SK-N-SH (cell line): ENCODE measurements at regions not wholly inside any gene's neighbourhood (a gene's known extent, or its start where the extent isn't known, plus 50 kb on each side); places are given as distances from the start of the nearest gene placed in this dataset.

Experiments used
- CTCF ChIA-PET: fragments of 300-600, 350-600 bp; formaldehyde crosslinking; extraction: SDS; loops from one replicate; lab custom pipeline; 2021; lab: Yijun Ruan, JAX
- POLR2A ChIA-PET: fragments of 350-600 bp; sonication (Branson Sonifier 250); formaldehyde crosslinking; extraction: SDS; loops from one replicate; lab custom pipeline; 2020; ENCODE audit warnings: antibody characterized with exemption, inconsistent platforms; lab: Yijun Ruan, JAX
- DNase-seq: peaks from one replicate; pipeline ENCODE4 v3.0.0; 2012
- H2AFZ ChIP-seq: fragments of 200-600 bp; sonication (generic); 2 replicates; pipeline ENCODE4 v1.8.1; 2016; ENCODE audit warnings: antibody characterized with exemption, mild to moderate bottlenecking, low read depth
- H3F3A ChIP-seq: fragments of 200-600 bp; sonication (generic); replicated peaks from 2 replicates; pipeline ENCODE3; 2016; ENCODE audit warnings: antibody characterized with exemption, mild to moderate bottlenecking; ENCODE audit not compliant: insufficient read depth
- H3K27ac ChIP-seq, 2 experiments: fragments of 200-500 bp in 1 of 2; fragments of 200-600 bp in 1 of 2; sonication (Bioruptor generic) in 1 of 2; sonication (generic), shearing (Covaris generic) in 1 of 2; 2 replicates each; pipeline versions ENCODE4 v1.5.1 to v1.6.1; 2014 to 2016; ENCODE audit warnings: low read depth in 2 of 2, inconsistent platforms in 1 of 2, low read length in 1 of 2, mild to moderate bottlenecking in 1 of 2, mixed read lengths in 1 of 2
- H3K27me3 ChIP-seq: fragments of 200-600 bp; sonication (generic), shearing (Covaris generic); 2 replicates; pipeline ENCODE4 v1.6.1; 2016; ENCODE audit warnings: mixed run types; ENCODE audit not compliant: insufficient read depth
- H3K36me3 ChIP-seq, 2 experiments: fragments of 200-500 bp in 1 of 2; fragments of 200-600 bp in 1 of 2; sonication (Bioruptor generic) in 1 of 2; sonication (generic) in 1 of 2; replicated peaks in 1 of 2; 2 replicates each; pipeline versions ENCODE3 to v1.5.1; 2014 to 2016; ENCODE audit warnings: low read length in 1 of 2, mild to moderate bottlenecking in 1 of 2; ENCODE audit not compliant: insufficient read depth in 2 of 2, control insufficient read depth in 1 of 2
- H3K4me1 ChIP-seq, 2 experiments: fragments of 200-500 bp in 1 of 2; fragments of 200-600 bp in 1 of 2; sonication (Bioruptor generic) in 1 of 2; sonication (generic), shearing (Covaris generic) in 1 of 2; 2 replicates each; pipeline versions ENCODE4 v1.5.1 to v1.6.1; 2014 to 2016; ENCODE audit warnings: low read depth in 1 of 2, low read length in 1 of 2, mixed run types in 1 of 2; ENCODE audit not compliant: insufficient read depth in 2 of 2, control insufficient read depth in 1 of 2
- H3K4me2 ChIP-seq: fragments of 200-600 bp; sonication (generic), shearing (Covaris generic); 2 replicates; pipeline ENCODE4 v1.6.1; 2017; ENCODE audit warnings: mixed run types
- H3K4me3 ChIP-seq, 2 experiments: fragments of 200-500 bp in 1 of 2; fragments of 200-600 bp in 1 of 2; sonication (Bioruptor generic) in 1 of 2; sonication (generic), shearing (Covaris generic) in 1 of 2; 2 replicates each; pipeline versions ENCODE4 v1.5.1 to v1.8.1; 2014 to 2016; ENCODE audit warnings: low read depth in 2 of 2, inconsistent platforms in 1 of 2, low read length in 1 of 2, mild to moderate bottlenecking in 1 of 2, mixed read lengths in 1 of 2, moderate library complexity in 1 of 2
- H3K79me2 ChIP-seq: fragments of 200-600 bp; sonication (generic); 2 replicates; pipeline ENCODE4 v1.8.1; 2017; ENCODE audit warnings: mild to moderate bottlenecking; ENCODE audit not compliant: insufficient read depth
- H3K9ac ChIP-seq: fragments of 200-600 bp; sonication (generic); 2 replicates; pipeline ENCODE4 v1.6.1; 2017; ENCODE audit warnings: mixed run types
- H3K9me2 ChIP-seq: fragments of 200-600 bp; sonication (generic); 2 replicates; pipeline ENCODE4 v1.6.1; 2017; ENCODE audit warnings: mixed run types
- H3K9me3 ChIP-seq: fragments of 200-600 bp; sonication (generic); 2 replicates; pipeline ENCODE4 v1.6.1; 2017; ENCODE audit warnings: mixed run types, mild to moderate bottlenecking, moderate library complexity
- H4K20me1 ChIP-seq: fragments of 200-600 bp; sonication (generic); 2 replicates; pipeline ENCODE4 v1.6.1; 2017; ENCODE audit warnings: mild to moderate bottlenecking, mixed run types; ENCODE audit not compliant: insufficient read depth
- CHD2 ChIP-seq: fragments of 150-350 bp; IDR thresholded peaks from 2 replicates; pipeline ENCODE4 v1.6.1; 2018; ENCODE audit warnings: low read length; ENCODE audit not compliant: partially characterized antibody
- ELF1 ChIP-seq: IDR thresholded peaks from 2 replicates; pipeline ENCODE4 v1.4.0; 2012
- EZH2phosphoT487 ChIP-seq: fragments of 200-600 bp; sonication (generic); IDR thresholded peaks from 2 replicates; pipeline ENCODE4 v1.6.1; 2017; ENCODE audit warnings: low read depth, mixed run types, mild to moderate bottlenecking, antibody characterized with exemption, moderate library complexity, borderline replicate concordance
- FOSL2 ChIP-seq: IDR thresholded peaks from 2 replicates; pipeline ENCODE4 v1.4.0; 2012; ENCODE audit warnings: low read depth, mild to moderate bottlenecking, moderate library complexity, borderline replicate concordance
- FOXM1 ChIP-seq: IDR thresholded peaks from 2 replicates; pipeline ENCODE4 v1.4.0; 2012; ENCODE audit warnings: low read depth, mild to moderate bottlenecking
- GABPA ChIP-seq: IDR thresholded peaks from 2 replicates; pipeline ENCODE4 v1.4.0; 2012; ENCODE audit warnings: low read depth, mild to moderate bottlenecking
- NFIC ChIP-seq: IDR thresholded peaks from 2 replicates; pipeline ENCODE4 v1.4.0; 2012; ENCODE audit warnings: borderline replicate concordance
- POLR2AphosphoS5 ChIP-seq: IDR thresholded peaks from 2 replicates; pipeline ENCODE4 v1.6.1; 2012; ENCODE audit warnings: low read depth, low read length
- RAD21 ChIP-seq: IDR thresholded peaks from 2 replicates; pipeline ENCODE4 v1.6.1; 2012; ENCODE audit warnings: mild to moderate bottlenecking, low read length
- RXRA ChIP-seq: IDR thresholded peaks from 2 replicates; pipeline ENCODE4 v1.4.0; 2012; ENCODE audit warnings: low read depth, mild to moderate bottlenecking, borderline replicate concordance
- SIN3A ChIP-seq: IDR thresholded peaks from 2 replicates; pipeline ENCODE4 v1.6.1; 2012; ENCODE audit warnings: low read depth, mild to moderate bottlenecking, low read length, moderate library complexity, borderline replicate concordance
- SMC3 ChIP-seq: IDR thresholded peaks from 2 replicates; pipeline ENCODE4 v1.6.1; 2012; ENCODE audit warnings: low read depth, low read length, improper control_type of control experiment
- YY1 ChIP-seq: IDR thresholded peaks from 2 replicates; pipeline ENCODE4 v1.4.0; 2012; ENCODE audit warnings: low read depth, mild to moderate bottlenecking
- WGBS: methylation state at CpG from one replicate; pipeline ENCODE4 v1.1.6; 2017; ENCODE audit warnings: low lambda C conversion rate; 5-methylcytosine and 5-hydroxymethylcytosine counted together
- TF ChIP-seq, protein P1 (sequence below): IDR thresholded peaks from 2 replicates; pipeline ENCODE4 v1.4.0; 2012; ENCODE audit warnings: low read depth, borderline replicate concordance
- TF ChIP-seq, protein P2 (sequence below): fragments of 200-600 bp; sonication (generic); IDR thresholded peaks from 2 replicates; pipeline ENCODE4 v1.6.1; 2017; ENCODE audit warnings: antibody characterized with exemption, mild to moderate bottlenecking, moderate library complexity
- TF ChIP-seq, protein P3 (sequence below): IDR thresholded peaks from 2 replicates; pipeline ENCODE4 v1.4.0; 2012; ENCODE audit warnings: low read depth
- TF ChIP-seq, protein P4 (sequence below): fragments of 150-350 bp; IDR thresholded peaks from 2 replicates; pipeline ENCODE4 v1.6.1; 2017; ENCODE audit warnings: antibody characterized with exemption, low read length, low read depth, borderline replicate concordance
- TF ChIP-seq, protein P5 (sequence below): IDR thresholded peaks from 2 replicates; pipeline ENCODE4 v1.4.0; 2012; ENCODE audit warnings: low read depth, borderline replicate concordance

DNA sequence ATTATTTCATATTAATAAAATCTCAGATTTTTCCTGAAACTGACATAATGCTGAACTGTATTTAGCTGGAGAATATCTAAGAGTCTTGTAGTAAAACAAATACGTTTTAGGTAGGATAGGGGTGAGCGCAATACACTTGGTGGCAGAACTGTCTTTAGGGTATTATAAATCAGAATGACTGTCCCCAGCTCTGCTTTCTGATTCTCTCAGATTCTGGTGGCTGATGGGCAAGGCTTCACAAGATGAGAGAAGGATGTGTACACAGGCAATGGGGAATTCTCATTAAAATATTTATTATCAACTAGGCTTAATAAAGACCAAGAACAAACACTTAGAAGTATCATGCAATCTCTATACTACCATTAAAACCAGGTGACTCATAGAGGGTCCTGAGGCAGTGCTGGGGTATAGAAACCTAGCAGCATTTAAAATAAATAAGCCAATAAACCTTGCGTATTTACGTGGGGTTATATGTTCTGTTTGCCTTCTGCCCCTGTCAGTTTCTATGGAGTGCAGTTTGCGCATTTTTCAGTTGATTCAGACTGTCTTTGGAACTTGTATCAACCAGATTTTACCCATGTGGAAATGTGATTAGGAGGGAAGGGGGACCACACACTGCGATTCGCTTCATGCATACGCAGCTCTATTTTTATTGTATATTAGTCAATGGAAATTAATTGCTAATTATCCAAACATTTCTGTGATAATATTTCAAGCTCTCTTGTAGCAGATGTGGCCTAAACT lies 1150.7 kb upstream of the WWC1 start:
- POLR2A ChIA-PET, result no interaction called here
- Histone ChIP-seq H3K9ac (no peak overlapping the region), H2AFZ (no peak overlapping the region), H4K20me1 (no peaks in the 10 kb centered on the region), H3K4me2 (no peak overlapping the region), H3K79me2 (no peaks in the 10 kb centered on the region), H3K4me3 (no peak overlapping the region), H3K36me3 (no peaks in the 10 kb centered on the region), H3F3A (no peaks in the 10 kb centered on the region), H3K27ac (no peak overlapping the region), H3K9me3 (no peaks in the 10 kb centered on the region), H3K4me1 (no peaks in the 10 kb centered on the region), H3K27me3 (no peaks in the 10 kb centered on the region), H3K9me2 (no peaks in the 10 kb centered on the region)
- DNase-seq, result no peak
- no peak for TF ChIP-seq NFIC
- no peak for TF ChIP-seq FOXM1
- TF ChIP-seq SIN3A, result no peak
- TF ChIP-seq POLR2AphosphoS5, result no peak
- TF ChIP-seq ELF1, result no peak
- TF ChIP-seq, protein P1, sequence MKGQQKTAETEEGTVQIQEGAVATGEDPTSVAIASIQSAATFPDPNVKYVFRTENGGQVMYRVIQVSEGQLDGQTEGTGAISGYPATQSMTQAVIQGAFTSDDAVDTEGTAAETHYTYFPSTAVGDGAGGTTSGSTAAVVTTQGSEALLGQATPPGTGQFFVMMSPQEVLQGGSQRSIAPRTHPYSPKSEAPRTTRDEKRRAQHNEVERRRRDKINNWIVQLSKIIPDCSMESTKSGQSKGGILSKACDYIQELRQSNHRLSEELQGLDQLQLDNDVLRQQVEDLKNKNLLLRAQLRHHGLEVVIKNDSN, result no peak
- TF ChIP-seq, protein P2, sequence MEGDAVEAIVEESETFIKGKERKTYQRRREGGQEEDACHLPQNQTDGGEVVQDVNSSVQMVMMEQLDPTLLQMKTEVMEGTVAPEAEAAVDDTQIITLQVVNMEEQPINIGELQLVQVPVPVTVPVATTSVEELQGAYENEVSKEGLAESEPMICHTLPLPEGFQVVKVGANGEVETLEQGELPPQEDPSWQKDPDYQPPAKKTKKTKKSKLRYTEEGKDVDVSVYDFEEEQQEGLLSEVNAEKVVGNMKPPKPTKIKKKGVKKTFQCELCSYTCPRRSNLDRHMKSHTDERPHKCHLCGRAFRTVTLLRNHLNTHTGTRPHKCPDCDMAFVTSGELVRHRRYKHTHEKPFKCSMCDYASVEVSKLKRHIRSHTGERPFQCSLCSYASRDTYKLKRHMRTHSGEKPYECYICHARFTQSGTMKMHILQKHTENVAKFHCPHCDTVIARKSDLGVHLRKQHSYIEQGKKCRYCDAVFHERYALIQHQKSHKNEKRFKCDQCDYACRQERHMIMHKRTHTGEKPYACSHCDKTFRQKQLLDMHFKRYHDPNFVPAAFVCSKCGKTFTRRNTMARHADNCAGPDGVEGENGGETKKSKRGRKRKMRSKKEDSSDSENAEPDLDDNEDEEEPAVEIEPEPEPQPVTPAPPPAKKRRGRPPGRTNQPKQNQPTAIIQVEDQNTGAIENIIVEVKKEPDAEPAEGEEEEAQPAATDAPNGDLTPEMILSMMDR, result no peak
- TF ChIP-seq, protein P3, sequence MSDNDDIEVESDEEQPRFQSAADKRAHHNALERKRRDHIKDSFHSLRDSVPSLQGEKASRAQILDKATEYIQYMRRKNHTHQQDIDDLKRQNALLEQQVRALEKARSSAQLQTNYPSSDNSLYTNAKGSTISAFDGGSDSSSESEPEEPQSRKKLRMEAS, result no peak
- no peak for TF ChIP-seq RAD21
- no peak for TF ChIP-seq GABPA
- TF ChIP-seq YY1, result no peak
- no peak for TF ChIP-seq EZH2phosphoT487
- TF ChIP-seq, protein P4, sequence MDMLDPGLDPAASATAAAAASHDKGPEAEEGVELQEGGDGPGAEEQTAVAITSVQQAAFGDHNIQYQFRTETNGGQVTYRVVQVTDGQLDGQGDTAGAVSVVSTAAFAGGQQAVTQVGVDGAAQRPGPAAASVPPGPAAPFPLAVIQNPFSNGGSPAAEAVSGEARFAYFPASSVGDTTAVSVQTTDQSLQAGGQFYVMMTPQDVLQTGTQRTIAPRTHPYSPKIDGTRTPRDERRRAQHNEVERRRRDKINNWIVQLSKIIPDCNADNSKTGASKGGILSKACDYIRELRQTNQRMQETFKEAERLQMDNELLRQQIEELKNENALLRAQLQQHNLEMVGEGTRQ, result no peak
- CTCF ChIA-PET, result no interaction called here
- WGBS, result 72% methylated on average over 8 of the region's 8 CpGs

DNA sequence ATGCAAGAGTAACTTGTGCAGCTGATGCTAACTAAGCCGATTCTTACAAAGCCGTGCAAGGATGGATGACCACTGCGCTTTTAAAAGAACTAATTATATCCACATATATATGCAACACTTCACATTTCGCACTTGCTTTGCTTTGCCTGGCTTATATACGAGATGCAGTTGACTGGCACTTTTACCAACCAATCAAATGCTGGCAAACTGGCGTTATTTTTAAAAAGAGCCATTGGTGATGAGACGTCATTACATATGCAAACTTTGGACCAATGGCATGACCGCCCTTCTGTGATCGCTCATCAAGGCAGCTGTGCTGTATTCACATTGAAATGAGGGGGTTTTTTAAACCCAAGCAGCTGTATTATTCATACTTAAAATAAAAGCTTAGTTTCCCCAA lies 1147.7 kb upstream of the WWC1 start:
- no peaks in the 10 kb centered on the region for H4K20me1 ChIP-seq
- no peaks in the 10 kb centered on the region for H3K79me2 ChIP-seq
- CTCF ChIA-PET, result no interaction called here
- TF ChIP-seq RXRA (no peak), CHD2 (no peak), SMC3 (no peak), NFIC (no peak), POLR2AphosphoS5 (no peak), FOSL2 (no peak)
- TF ChIP-seq, protein P5, sequence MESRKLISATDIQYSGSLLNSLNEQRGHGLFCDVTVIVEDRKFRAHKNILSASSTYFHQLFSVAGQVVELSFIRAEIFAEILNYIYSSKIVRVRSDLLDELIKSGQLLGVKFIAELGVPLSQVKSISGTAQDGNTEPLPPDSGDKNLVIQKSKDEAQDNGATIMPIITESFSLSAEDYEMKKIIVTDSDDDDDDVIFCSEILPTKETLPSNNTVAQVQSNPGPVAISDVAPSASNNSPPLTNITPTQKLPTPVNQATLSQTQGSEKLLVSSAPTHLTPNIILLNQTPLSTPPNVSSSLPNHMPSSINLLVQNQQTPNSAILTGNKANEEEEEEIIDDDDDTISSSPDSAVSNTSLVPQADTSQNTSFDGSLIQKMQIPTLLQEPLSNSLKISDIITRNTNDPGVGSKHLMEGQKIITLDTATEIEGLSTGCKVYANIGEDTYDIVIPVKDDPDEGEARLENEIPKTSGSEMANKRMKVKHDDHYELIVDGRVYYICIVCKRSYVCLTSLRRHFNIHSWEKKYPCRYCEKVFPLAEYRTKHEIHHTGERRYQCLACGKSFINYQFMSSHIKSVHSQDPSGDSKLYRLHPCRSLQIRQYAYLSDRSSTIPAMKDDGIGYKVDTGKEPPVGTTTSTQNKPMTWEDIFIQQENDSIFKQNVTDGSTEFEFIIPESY, result no peak
- TF ChIP-seq, protein P2, result no peak
- TF ChIP-seq, protein P4, result no peak
- TF ChIP-seq, all 33 proteins: peak for 0
- POLR2A ChIA-PET, result no interaction called here
- Histone ChIP-seq H3K4me1 (peaks cover 0 to 4% of the 10 kb centered on the region in 2 experiments; a peak in 1 of 4 replicates), H3K27me3 (no peaks in the 10 kb centered on the region), H3K4me3 (no peak overlapping the region), H3K9ac (no peak overlapping the region), H3K9me2 (no peaks in the 10 kb centered on the region), H3F3A (no peaks in the 10 kb centered on the region), H3K36me3 (no peaks in the 10 kb centered on the region), H3K4me2 (no peak overlapping the region), H3K27ac (no peak overlapping the region), H3K9me3 (no peaks in the 10 kb centered on the region), H2AFZ (no peak overlapping the region)
- 67% methylated on average over 9 of the region's 9 CpGs for WGBS
- DNase-seq, result no peak
